GM13976 (cell line): ENCODE measurements at regions not wholly inside any gene's neighbourhood (a gene's known extent, or its start where the extent isn't known, plus 50 kb on each side); places are given as distances from the start of the nearest gene placed in this dataset.

Experiments
- DNase-seq: peaks from one replicate; pipeline ENCODE4 v3.0.0; 2012; ENCODE audit warnings: low spot score
- in situ Hi-C: fragments of 300-500 bp; cut with MboI; formaldehyde crosslinking; loops from one replicate; pipeline ENCODE4 v1.12.0; 2022; ENCODE audit warnings: low sequenced_read_pairs, mixed read lengths, inconsistent platforms; ENCODE audit not compliant: unreplicated experiment
- TF ChIP-seq, protein P1 (sequence below): IDR thresholded peaks from 2 replicates; pipeline ENCODE4 v1.5.1; 2012; ENCODE audit warnings: borderline replicate concordance, mild to moderate bottlenecking; ENCODE audit not compliant: insufficient read depth; ENCODE audit errors: extremely low read depth, missing control alignments, control extremely low read depth

DNA sequence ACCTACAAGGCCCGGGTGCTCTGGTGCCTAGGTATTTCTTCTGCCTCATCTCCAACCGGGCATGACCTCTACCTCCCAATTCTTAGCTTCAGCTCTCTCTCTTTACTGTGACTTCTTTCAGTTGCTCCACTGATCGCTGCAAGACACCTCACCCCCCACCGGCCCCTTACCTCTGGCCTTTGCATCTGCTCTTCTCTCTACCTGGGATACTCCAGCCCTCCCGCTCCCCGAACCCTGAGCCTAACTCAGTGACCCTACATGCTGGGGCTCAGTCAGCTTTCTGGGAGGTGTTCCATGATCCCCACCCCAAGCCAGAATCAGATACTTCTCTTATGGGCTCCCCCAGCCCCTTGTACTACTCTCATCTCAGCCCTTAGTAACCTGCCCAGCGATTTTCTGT, 99.6 kb downstream of the EFNB1 start:
- TF ChIP-seq, protein P1, sequence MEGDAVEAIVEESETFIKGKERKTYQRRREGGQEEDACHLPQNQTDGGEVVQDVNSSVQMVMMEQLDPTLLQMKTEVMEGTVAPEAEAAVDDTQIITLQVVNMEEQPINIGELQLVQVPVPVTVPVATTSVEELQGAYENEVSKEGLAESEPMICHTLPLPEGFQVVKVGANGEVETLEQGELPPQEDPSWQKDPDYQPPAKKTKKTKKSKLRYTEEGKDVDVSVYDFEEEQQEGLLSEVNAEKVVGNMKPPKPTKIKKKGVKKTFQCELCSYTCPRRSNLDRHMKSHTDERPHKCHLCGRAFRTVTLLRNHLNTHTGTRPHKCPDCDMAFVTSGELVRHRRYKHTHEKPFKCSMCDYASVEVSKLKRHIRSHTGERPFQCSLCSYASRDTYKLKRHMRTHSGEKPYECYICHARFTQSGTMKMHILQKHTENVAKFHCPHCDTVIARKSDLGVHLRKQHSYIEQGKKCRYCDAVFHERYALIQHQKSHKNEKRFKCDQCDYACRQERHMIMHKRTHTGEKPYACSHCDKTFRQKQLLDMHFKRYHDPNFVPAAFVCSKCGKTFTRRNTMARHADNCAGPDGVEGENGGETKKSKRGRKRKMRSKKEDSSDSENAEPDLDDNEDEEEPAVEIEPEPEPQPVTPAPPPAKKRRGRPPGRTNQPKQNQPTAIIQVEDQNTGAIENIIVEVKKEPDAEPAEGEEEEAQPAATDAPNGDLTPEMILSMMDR: no peak
- DNase-seq: no peak
- in situ Hi-C loops: no loop called here

DNA sequence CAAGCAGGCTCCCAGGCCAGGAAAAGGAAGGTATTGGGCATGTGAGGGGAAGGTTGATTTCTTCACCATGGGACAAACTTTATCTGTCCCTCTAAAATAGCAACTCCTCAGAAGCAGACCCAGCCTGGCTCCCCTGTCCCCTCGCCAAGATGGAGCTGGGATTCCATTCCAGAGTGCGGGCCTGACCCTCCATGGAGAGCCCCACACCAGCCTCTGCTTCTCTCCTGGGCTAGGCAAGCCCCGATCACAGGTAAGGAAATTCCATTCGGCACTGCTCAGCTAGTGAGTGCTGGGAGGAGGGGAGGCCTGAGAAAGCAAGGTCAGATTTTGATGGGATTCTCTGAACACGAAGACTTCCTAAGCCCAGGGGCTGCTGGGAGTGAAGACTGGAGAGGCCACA, 98.4 kb downstream of the EFNB1 start:
- TF ChIP-seq, protein P1: no peak
- no peak for DNase-seq
- in situ Hi-C loops: no loop called here

DNA sequence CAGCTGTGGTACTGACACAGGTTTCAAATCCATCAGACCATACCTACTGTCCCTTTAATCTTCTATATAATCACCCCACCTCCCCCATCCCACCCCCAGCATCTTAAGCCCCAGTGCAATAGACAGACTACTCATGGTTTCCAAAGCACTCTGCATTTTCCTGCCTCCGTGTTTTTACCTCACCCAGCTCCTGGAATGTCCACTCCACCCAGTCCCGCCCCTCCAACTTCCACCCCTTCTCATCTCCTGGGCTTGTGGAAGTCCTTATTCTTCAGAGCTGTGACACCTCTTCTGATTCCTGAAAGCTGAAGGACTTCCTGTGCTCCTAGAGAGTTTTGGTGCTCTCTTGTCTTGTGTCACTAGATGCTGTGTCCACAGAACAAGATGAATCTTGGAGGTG, 94.3 kb downstream of the EFNB1 start:
- in situ Hi-C loops: no loop called here
- TF ChIP-seq, protein P1: no peak
- no peak for DNase-seq

DNA sequence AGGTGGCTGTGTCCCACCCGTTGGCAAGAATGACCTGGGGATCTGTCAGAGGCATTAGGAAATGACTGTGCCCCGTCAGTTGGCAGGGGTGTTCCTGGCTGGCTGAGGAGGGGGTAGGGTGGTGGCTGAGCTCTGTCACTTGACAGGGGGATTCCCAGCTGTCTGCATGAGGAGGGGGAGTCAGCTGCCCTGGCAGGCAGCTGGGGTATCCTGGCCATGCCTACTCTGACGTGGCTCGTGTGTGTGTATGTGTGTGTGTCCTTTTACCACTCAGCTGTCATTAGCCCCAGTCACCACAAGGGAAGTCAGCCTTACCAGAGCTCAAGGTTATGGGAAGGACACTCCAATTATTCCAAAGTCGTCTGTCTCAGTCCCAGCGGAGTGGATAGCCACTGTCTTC, 93.2 kb downstream of the EFNB1 start:
- TF ChIP-seq, protein P1: no peak
- no peak for DNase-seq
- in situ Hi-C loops: no loop called here

DNA sequence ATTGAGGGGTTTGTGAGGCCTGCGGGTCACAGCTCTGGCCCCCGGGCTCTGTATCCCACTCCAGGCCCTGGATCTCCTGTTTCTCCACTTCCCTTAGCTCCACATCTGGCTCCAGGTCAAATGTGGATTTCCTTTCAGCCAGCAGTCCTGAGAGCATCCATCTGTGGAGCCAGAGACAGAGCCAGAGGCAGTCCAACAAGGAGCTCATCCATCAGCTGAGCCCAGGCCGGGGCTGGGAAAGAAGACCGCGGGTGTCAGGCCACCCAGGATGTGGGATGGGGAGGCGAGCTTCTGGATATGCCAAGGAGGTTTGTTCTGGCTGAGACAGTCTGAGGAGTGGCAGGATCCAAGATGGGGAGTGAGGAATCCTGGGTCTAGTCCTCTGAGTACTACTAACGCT, 91.7 kb downstream of the EFNB1 start:
- TF ChIP-seq, protein P1: no peak
- in situ Hi-C loops: no loop called here

DNA sequence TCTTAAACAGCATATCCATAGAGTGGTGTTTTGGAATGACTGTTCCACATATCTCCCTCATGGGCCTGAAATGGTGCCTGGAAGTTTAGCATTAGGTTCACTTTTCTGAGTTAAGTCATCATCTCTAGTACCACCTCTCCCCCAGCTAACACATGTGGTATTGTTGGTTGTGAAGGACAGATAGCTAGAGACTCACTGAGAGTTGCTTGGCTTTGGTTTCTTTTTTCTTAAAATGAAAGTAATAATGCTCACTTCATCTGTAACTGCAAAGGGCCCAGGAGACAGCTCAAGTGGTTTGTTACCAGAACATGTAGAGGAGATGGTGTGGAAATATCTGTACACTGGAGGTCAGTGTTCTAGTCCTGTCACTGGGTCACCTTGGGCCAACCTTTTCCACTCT, 90.9 kb downstream of the EFNB1 start:
- TF ChIP-seq, protein P1: no peak
- in situ Hi-C loops: no loop called here
- no peak for DNase-seq

More for the DNA sequence above, 91.7 kb downstream of the EFNB1 start:
- DNase-seq: no peak

DNA sequence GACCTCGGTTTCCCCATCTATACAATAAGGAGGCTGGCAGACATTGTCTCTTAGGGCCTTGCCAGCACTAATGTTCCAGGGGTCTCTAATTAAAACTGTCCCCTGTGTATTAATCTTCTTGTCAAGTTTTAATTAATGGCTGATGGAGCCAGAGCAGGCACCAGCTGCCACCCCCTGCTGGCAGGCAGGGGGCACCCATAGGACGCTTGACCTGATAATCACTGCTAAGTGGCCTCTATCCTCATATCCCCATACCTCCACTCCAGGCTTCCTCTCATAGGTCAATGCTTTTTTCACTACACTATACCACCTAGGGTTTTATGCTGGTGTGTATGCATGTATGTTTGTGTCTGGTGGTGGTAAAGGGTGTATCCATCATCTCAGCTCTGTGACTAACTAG, 89.4 kb downstream of the EFNB1 start:
- DNase-seq: no peak
- in situ Hi-C loops: no loop called here
- TF ChIP-seq, protein P1: no peak
